Sciatic nerve (tissue), 2 donors: ENCODE measurements at regions not wholly inside any gene's neighbourhood (a gene's known extent, or its start where the extent isn't known, plus 50 kb on each side); places are given as distances from the start of the nearest gene placed in this dataset.
A peak's percentile ranks its signal among the peaks of the same experiment; 100 is the strongest.
"Not testable (repeated sequence)": the region's sequence is repeated elsewhere in the genome, so short reads cannot be mapped to it uniquely, and the experiment has no call there.

ENCODE experiments used
- ATAC-seq: fragments of 200-7000 bp; cut with Tn5 transposase; one replicate; pipeline ENCODE4 v1.9.1; 2020; ENCODE audit warnings: mild to moderate bottlenecking, moderate library complexity
- DNase-seq: peaks from one replicate; pipeline ENCODE4 v3.0.0-alpha.2; 2020; ENCODE audit warnings: low spot score
- intact Hi-C: fragments of 100-400 bp; cut with DNase I; formaldehyde crosslinking; loops from one replicate; pipeline ENCODE4 v1.14.2; 2022
- donor health status: DM: no; HTN: no; CAD: no.
- donor health status: DM: no; HTN: no; CAD: no.

- DNase-seq, result no peak
- ATAC-seq, result peak; percentile 71
- intact Hi-C loops, result no loop called here
Observed at GRCh38 chr1:14340002-14340785, 258.3 kb upstream of the KAZN start.

- intact Hi-C loops, result no loop called here
- no peak for ATAC-seq
- DNase-seq, result no peak
Observed at GRCh38 chr1:14341147-14341546, 257.3 kb upstream of the KAZN start.

GRCh38 chr1:14345946-14346550, 252.4 kb upstream of the KAZN start:
- ATAC-seq, result no peak
- DNase-seq, result no peak
- intact Hi-C loops, result no loop called here

- no peak for DNase-seq
- no peak for ATAC-seq
- intact Hi-C loops, result no loop called here
Observed at GRCh38 chr1:14347186-14347585, 251.3 kb upstream of the KAZN start.

- intact Hi-C loops, result no loop called here
- ATAC-seq (no peak), DNase-seq (no peak)
Observed at GRCh38 chr1:14347776-14348175, 250.7 kb upstream of the KAZN start.

GRCh38 chr1:14350197-14350596, 248.3 kb upstream of the KAZN start:
- ATAC-seq, result no peak
- intact Hi-C loops, result no loop called here
- no peak for DNase-seq

GRCh38 chr1:14352897-14353296, 245.6 kb upstream of the KAZN start:
- DNase-seq (no peak), ATAC-seq (no peak)
- intact Hi-C loops, result no loop called here

GRCh38 chr1:14361005-14361404, 237.5 kb upstream of the KAZN start:
- intact Hi-C loops, DNase-seq, ATAC-seq: not testable (repeated sequence)

- no peak for ATAC-seq
- DNase-seq, result no peak
- intact Hi-C loops, result no loop called here
Observed at GRCh38 chr1:14362331-14362730, 236.2 kb upstream of the KAZN start.

- no peak for DNase-seq
- intact Hi-C loops, result no loop called here
- ATAC-seq, result no peak
Observed at GRCh38 chr1:14363036-14363590, 235.4 kb upstream of the KAZN start.

GRCh38 chr1:14363707-14364413, 234.6 kb upstream of the KAZN start:
- no peak for ATAC-seq
- no peak for DNase-seq
- intact Hi-C loops, result no loop called here

GRCh38 chr1:14365301-14365988, 233.0 kb upstream of the KAZN start:
- intact Hi-C loops, result no loop called here
- DNase-seq (no peak), ATAC-seq (peak; percentile 81)

- ATAC-seq, result peak; percentile 53
- DNase-seq, result no peak
- intact Hi-C loops, result no loop called here
Observed at GRCh38 chr1:14366091-14367018, 232.1 kb upstream of the KAZN start.

GRCh38 chr1:14367451-14367850, 231.0 kb upstream of the KAZN start:
- DNase-seq, result no peak
- intact Hi-C loops, result no loop called here
- ATAC-seq, result no peak

- intact Hi-C loops, result no loop called here
- no peak for DNase-seq
- no peak for ATAC-seq
Observed at GRCh38 chr1:14369526-14370213, 228.8 kb upstream of the KAZN start.

GRCh38 chr1:14371771-14372497, 226.6 kb upstream of the KAZN start:
- ATAC-seq (no peak), DNase-seq (no peak)

GRCh38 chr1:14372526-14372925, 226.0 kb upstream of the KAZN start:
- no peak for ATAC-seq
- intact Hi-C loops, result no loop called here

More at GRCh38 chr1:14371771-14372497, 226.6 kb upstream of the KAZN start:
- intact Hi-C loops, result no loop called here

More at GRCh38 chr1:14372526-14372925, 226.0 kb upstream of the KAZN start:
- DNase-seq, result no peak
